ENCODE measurements at regions not wholly inside any gene's neighbourhood (a gene's known extent, or its start where the extent isn't known, plus 50 kb on each side); places are given as distances from the start of the nearest gene placed in this dataset.

- no peak for DNase-seq
Measured at GRCh38 chr11:98829971-98830370, 190.8 kb upstream of the CNTN5 start.

- no peak for DNase-seq
Measured at GRCh38 chr11:98834776-98835175, 186.0 kb upstream of the CNTN5 start.

GRCh38 chr11:98835335-98835734 lies 185.4 kb upstream of the CNTN5 start:
- no peak for DNase-seq

- no peak for DNase-seq
Measured at GRCh38 chr11:98836156-98836555, 184.6 kb upstream of the CNTN5 start.

- DNase-seq: no peak
Measured at GRCh38 chr11:98842187-98842586, 178.6 kb upstream of the CNTN5 start.

- no peak for DNase-seq
Measured at GRCh38 chr11:98862169-98862568, 158.6 kb upstream of the CNTN5 start.

DNA sequence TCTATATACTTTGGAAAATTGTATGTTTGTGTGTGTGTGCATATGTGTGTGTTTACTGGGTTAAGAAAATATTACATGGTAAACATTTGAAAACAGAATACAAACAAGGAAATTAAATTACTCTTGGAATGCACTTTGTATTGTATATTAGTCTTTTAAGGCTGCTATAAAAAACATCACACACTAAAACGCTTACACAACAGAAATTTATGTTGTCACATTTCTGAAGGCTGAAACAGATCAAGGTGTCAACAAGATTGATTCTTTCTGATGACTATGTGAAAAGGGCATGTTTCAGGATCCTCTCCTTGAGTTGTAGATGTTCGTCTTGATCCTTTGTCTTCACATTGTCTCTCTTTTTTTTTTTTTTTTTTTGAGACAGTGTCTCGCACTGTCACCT lies 149.1 kb upstream of the CNTN5 start:
- DNase-seq: no peak

- no peak for DNase-seq
Measured at GRCh38 chr11:98874050-98874449, 146.7 kb upstream of the CNTN5 start.

DNA sequence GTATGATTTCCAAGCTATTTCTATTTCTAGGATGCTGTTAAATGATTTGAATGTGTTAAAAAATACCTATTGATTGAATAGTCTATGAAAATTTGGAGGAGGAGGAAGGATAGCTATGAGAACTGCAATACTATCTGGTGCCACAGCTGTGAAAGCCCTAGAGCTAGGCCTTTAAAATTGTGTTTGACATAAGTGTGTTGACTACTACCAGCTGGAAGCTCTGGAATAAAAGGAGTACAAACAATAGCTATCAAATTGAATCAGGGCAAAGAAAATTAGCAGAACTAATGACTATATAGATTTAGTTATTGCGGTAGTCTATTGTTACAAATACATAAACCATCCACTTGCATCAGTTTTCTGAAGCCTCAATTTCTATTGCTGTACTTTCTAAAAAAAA lies 124.8 kb upstream of the CNTN5 start:
- no peak for DNase-seq

GRCh38 chr11:98940913-98941312 lies 79.8 kb upstream of the CNTN5 start:
- no peak for DNase-seq

GRCh38 chr11:98944461-98944860 lies 76.3 kb upstream of the CNTN5 start:
- no peak for DNase-seq

DNA sequence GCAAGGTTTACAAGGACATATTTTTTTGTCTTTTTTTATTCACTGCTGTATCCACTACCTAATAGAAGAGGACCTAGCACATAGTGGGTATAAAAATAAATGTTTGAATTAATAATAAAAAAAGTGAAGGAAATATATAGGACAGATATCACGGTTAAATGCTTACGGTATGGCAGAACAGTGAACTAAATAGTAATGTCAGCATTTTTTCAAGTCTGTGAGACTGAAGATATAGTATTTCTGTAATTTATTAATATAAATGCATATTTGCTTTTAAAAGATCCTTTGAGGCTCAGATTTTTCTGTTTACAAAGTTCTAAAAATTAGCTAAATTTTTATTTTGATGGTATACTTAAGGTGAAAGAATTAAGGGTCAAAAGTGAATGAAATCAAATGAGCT lies 68.6 kb upstream of the CNTN5 start:
- DNase-seq: no peak

DNA sequence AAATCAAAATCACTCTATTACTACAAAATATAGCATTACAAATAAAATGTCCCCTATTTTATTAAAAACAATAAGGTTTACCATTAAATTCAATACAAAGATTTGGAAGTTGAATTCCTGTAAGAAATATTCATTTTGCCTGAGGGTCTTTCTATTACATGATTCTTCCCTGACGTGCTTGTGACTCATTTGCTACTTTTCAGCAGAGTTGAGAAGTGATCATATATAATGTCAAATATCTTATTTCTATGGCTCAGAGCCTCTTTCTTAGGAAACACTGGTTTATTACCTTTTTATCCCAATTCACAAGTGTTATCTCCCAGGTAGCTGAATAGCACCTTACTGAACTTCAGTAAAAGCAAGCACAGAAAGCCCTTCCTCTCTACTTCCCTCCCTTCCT lies 65.2 kb upstream of the CNTN5 start:
- DNase-seq: no peak

GRCh38 chr11:98964146-98964545 lies 56.6 kb upstream of the CNTN5 start:
- DNase-seq: no peak

GRCh38 chr11:98965358-98965757 lies 55.4 kb upstream of the CNTN5 start:
- DNase-seq: no peak

GRCh38 chr11:98965775-98966174 lies 55.0 kb upstream of the CNTN5 start:
- DNase-seq: no peak

GRCh38 chr11:98967005-98967404 lies 53.7 kb upstream of the CNTN5 start:
- DNase-seq: no peak
